Glomerular endothelial cell (primary cell): ENCODE measurements at regions not wholly inside any gene's neighbourhood (a gene's known extent, or its start where the extent isn't known, plus 50 kb on each side); places are given as distances from the start of the nearest gene placed in this dataset.

Source experiments
- DNase-seq: peaks from one replicate; pipeline ENCODE4 v3.0.0-alpha.2; 2011; ENCODE audit warnings: low read depth, low spot score; ENCODE audit errors: extremely low read depth

GRCh38 chr6:139832493-139833305 lies 458.3 kb upstream of the CITED2 start:
- DNase-seq: no peak

- DNase-seq: no peak
Measured at GRCh38 chr6:139829576-139829975, 455.1 kb upstream of the CITED2 start.

- DNase-seq: no peak
Measured at GRCh38 chr6:139828751-139829519, 454.5 kb upstream of the CITED2 start.

- DNase-seq: no peak
Measured at GRCh38 chr6:139825935-139826374, 451.5 kb upstream of the CITED2 start.

- DNase-seq: no peak
Measured at GRCh38 chr6:139824864-139825263, 450.4 kb upstream of the CITED2 start.

GRCh38 chr6:139823808-139824126 lies 449.3 kb upstream of the CITED2 start:
- DNase-seq: no peak

GRCh38 chr6:139823099-139823807 lies 448.8 kb upstream of the CITED2 start:
- no peak for DNase-seq

- no peak for DNase-seq
Measured at GRCh38 chr6:139821676-139822223, 447.3 kb upstream of the CITED2 start.

- DNase-seq: peak; percentile 64
Measured at GRCh38 chr6:139820210-139820609, 445.8 kb upstream of the CITED2 start.

GRCh38 chr6:139819776-139820175 lies 445.3 kb upstream of the CITED2 start:
- DNase-seq: no peak

- DNase-seq: no peak
Measured at GRCh38 chr6:139812939-139813338, 438.5 kb upstream of the CITED2 start.

GRCh38 chr6:139801571-139802321 lies 427.3 kb upstream of the CITED2 start:
- DNase-seq: no peak

GRCh38 chr6:139800837-139801236 lies 426.4 kb upstream of the CITED2 start:
- no peak for DNase-seq

GRCh38 chr6:139790527-139790926 lies 416.1 kb upstream of the CITED2 start:
- DNase-seq: no peak

GRCh38 chr6:139784222-139784769 lies 409.8 kb upstream of the CITED2 start:
- DNase-seq: no peak

- no peak for DNase-seq
Measured at GRCh38 chr6:139779988-139780774, 405.7 kb upstream of the CITED2 start.

- DNase-seq: no peak
Measured at GRCh38 chr6:139778688-139779087, 404.2 kb upstream of the CITED2 start.

GRCh38 chr6:139778106-139778505 lies 403.7 kb upstream of the CITED2 start:
- no peak for DNase-seq

GRCh38 chr6:139777202-139777970 lies 402.9 kb upstream of the CITED2 start:
- DNase-seq: no peak
